ENCODE measurements at regions not wholly inside any gene's neighbourhood (a gene's known extent, or its start where the extent isn't known, plus 50 kb on each side); places are given as distances from the start of the nearest gene placed in this dataset.
"Not testable (repeated sequence)": the region's sequence is repeated elsewhere in the genome, so short reads cannot be mapped to it uniquely, and the experiment has no call there.

- TF ChIP-seq CTCF (IDR thresholded peaks at IDR 0.05; ENCODE audit: low read length); EZH2 (IDR thresholded peaks at IDR 0.05; ENCODE audit: borderline replicate concordance, low read length): not testable (repeated sequence)
These were observed 1009.6 kb downstream of the TMTC2 start for GRCh38 chr12:83696311-83696710.
